Omental fat pad (tissue), 3 donors: ENCODE measurements at regions not wholly inside any gene's neighbourhood (a gene's known extent, or its start where the extent isn't known, plus 50 kb on each side); places are given as distances from the start of the nearest gene placed in this dataset.

ENCODE experiments used
- ATAC-seq: fragments of 150-250 bp; one replicate; pipeline ENCODE4 v1.9.1; 2016; ENCODE audit warnings: mild to moderate bottlenecking, moderate library complexity; ENCODE audit not compliant: low FRiP score
- DNase-seq: peaks from one replicate; pipeline ENCODE4 v3.0.0-alpha.2; 2019; ENCODE audit warnings: low spot score
- TF ChIP-seq, protein P1 (sequence below), 3 donors: fragments of 450-650 bp; IDR thresholded peaks; one replicate each; pipeline ENCODE4 v1.5.1; 2016 to 2017; ENCODE audit warnings: antibody characterized with exemption in 3 of 3, mild to moderate bottlenecking in 3 of 3, moderate library complexity in 2 of 3

DNA sequence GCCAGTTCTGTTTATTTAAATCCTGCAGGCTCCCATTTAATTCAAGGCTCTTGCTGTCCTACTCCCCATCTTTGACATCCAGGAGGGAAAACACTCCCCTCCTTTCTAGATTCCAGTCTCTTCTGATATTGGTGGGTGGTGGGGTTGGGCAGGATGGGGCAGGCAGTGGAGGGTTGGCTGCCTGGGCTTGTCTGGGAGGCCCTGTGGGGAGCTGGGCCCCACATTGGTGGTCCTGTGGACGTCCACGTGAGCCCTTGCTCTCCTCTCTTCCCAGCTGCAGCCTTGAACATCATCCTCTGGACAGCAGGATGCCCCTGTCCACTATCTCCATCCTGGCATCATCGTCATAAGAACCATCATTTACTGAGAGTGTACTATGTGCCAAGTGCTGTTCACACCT lies 108.9 kb upstream of the PCBD1 start:
- TF ChIP-seq, protein P1, sequence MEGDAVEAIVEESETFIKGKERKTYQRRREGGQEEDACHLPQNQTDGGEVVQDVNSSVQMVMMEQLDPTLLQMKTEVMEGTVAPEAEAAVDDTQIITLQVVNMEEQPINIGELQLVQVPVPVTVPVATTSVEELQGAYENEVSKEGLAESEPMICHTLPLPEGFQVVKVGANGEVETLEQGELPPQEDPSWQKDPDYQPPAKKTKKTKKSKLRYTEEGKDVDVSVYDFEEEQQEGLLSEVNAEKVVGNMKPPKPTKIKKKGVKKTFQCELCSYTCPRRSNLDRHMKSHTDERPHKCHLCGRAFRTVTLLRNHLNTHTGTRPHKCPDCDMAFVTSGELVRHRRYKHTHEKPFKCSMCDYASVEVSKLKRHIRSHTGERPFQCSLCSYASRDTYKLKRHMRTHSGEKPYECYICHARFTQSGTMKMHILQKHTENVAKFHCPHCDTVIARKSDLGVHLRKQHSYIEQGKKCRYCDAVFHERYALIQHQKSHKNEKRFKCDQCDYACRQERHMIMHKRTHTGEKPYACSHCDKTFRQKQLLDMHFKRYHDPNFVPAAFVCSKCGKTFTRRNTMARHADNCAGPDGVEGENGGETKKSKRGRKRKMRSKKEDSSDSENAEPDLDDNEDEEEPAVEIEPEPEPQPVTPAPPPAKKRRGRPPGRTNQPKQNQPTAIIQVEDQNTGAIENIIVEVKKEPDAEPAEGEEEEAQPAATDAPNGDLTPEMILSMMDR (IDR thresholded peaks at IDR 0.05): no peak
- DNase-seq: no peak
- ATAC-seq: no peak

DNA sequence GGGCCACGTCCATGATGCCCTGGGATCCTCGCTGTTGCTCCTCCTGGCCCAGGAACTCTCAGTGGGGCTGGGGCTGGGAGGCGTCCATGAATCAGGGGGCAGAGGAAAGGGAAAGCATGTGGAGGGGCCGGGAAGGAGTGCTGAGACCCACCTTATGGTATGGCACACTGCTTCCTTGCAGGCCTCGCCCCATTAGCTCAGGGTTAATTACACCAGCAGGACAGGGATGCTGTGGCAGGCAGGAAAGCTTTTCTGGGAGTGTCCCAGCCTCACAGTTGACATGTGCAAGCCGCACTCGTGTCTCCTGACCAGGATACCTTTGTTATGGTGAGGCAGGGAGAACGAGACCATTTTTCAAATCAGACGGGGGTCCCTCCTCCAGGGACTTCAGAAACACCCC lies 109.7 kb upstream of the PCBD1 start:
- DNase-seq (no peak), ATAC-seq (no peak)
- TF ChIP-seq, protein P1 (IDR thresholded peaks at IDR 0.05): no peak

DNA sequence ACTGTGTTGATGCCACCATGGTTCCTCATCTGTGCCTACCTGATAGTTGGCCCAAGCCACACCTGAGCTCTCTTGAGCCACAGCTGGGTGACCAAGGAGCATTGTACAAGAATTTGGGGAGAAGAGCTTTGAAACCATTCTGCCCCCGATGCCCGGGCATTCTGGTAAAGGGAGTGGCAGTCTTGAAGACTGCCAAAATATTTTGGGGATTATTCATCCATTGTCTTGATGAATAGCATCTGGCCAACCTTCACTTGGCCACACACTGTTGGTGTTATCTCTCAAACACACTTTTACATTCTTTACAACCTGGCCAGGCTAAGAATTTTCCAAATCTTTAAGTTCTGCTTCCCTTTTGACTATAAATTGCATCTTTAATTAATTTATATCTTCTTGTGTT lies 113.1 kb upstream of the PCBD1 start:
- TF ChIP-seq, protein P1 (IDR thresholded peaks at IDR 0.05): no peak
- DNase-seq (no peak), ATAC-seq (no peak)

DNA sequence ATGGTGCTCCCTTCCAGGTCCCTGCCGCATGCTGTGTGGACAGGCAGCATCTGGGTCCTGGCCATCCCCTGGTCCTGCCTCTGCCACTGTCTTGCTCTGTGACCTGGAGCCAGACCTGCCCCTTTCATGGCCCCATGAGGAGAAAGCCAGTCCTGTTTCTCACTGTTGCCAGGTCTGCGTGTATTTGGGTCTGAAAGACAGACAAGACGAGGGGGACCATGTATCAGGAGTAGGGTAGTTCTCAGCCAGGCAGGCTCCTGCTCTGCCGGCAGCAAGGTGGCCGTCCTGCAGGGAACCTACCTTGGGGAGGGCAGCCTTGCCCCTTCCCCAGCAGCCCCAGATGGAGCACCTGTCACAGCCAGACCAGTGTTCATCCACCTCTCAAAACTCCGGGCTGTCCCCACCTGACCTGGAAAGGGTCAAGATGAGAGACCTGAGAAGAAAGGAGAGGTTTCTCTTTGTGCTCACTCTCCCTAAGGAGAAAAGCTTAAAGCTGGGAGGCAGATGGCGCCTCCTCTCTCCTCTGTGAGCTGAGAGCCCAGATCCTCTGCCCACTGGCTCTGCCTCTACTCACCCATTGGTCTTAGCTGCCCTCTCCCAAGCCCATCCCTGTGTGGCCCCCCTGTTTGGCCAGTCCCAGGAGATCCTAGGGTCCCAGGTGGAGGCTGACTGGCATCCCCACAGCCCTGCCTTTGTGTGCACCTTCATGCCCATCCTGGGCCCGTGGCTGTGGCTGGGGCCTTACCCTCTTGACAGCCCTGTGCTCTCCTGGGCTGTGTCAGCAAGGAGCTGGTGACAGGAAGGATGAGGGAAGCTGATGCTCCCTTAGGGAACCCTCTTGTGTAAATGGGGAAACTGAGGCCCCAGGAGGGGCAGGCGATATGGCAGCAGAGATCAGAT lies 116.1 kb upstream of the PCBD1 start:
- ATAC-seq (no peak), DNase-seq (no peak)
- TF ChIP-seq, protein P1 (IDR thresholded peaks at IDR 0.05): no peak

DNA sequence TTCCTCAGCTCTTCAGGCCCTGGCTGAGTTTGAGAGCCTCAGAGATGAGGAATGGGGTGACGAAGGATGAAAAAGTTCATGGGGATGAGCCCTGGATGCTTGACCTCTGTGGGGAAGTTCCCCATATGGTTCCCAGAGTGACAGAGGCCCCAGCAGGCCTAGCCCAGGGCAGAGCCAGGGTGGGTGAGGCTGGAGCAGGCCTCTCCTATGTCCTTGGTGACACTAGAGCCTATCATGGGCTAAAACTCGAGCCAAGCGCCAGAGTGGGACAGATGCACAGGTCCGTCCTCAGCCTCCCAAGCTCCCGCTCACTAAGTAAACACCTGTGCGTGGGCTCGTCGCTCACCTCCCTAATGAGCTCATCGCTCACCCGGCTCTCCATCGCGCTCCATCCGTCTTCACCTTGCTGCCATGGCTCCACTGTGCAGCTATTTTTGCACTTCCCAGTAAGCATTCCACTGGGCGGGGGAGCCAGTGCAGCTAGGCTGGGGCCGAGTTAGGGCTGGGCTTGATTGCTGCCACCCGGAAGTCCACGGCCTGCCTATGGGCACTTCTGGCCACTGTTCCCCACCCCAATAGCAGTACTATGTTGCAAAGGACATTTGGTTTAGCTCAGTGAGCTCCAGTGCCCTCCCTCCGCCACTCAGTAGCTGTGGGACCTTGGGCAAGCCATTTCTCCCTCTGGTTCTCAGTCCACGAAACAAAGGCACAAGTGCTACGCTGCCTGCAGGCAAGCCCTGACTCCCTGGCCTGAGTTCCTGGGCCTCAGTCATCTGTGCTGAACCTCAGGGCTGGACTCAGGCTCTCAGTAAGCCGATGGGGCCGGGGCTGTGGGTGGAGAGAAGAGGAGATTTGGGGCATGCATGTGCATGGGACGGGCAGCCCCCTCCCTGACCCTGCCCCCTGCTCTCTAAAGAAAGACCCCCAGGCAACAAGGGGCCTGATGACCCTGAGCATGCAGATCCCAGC lies 117.3 kb upstream of the PCBD1 start:
- no peak for ATAC-seq
- DNase-seq: no peak

DNA sequence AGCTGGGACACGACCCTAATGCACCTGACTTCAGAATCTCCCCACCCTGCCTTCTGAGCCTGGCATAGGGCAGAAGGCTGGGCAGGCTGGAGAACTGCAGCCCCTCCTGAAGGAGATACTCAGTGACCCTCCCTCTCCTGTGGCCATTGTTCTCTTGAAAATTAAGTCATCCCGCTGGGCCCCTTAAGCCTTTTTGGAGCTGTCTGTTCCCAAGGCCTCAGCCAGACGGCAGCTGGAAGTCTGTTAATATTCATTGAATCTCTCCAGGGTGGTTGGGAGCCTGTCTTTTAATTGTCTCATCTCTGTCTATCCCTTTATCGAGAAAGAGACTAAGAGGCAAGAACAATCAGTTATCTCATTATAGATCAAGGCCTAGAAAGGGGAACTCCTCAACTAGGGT lies 118.1 kb upstream of the PCBD1 start:
- TF ChIP-seq, protein P1 (IDR thresholded peaks at IDR 0.05): no peak
- ATAC-seq: no peak
- DNase-seq: no peak

More for the DNA sequence above, 117.3 kb upstream of the PCBD1 start:
- TF ChIP-seq, protein P1 (IDR thresholded peaks at IDR 0.05): no peak
